Lower leg skin (tissue), 4 donors: ENCODE measurements at regions not wholly inside any gene's neighbourhood (a gene's known extent, or its start where the extent isn't known, plus 50 kb on each side); places are given as distances from the start of the nearest gene placed in this dataset.
"Not testable (repeated sequence)": the region's sequence is repeated elsewhere in the genome, so short reads cannot be mapped to it uniquely, and the experiment has no call there.

Experiments
- DNase-seq, 2 donors: peaks; one replicate each; pipeline ENCODE4 v3.0.0-alpha.2; 2019; ENCODE audit warnings: low spot score in 2 of 2
- H3K4me3 ChIP-seq: fragments of 200-600 bp; sonication (generic); 2 replicates; pipeline ENCODE4 v1.5.1; 2017; ENCODE audit warnings: mild to moderate bottlenecking, low read depth; ENCODE audit not compliant: poor library complexity, severe bottlenecking
- POLR2A ChIP-seq, 2 donors: fragments of 450-650 bp; IDR thresholded peaks; one replicate each; pipeline ENCODE4 v1.6.1; 2016 to 2017; ENCODE audit warnings: antibody characterized with exemption in 2 of 2, mild to moderate bottlenecking in 1 of 2, moderate library complexity in 1 of 2
- WGBS, 2 donors: methylation state at CpG; one replicate each; pipeline ENCODE4 v1.1.5; 2018; 5-methylcytosine and 5-hydroxymethylcytosine counted together
- intact Hi-C: fragments of 100-400 bp; cut with DNase I; formaldehyde crosslinking; loops from one replicate; pipeline ENCODE4 v1.15.0; 2023; ENCODE audit warnings: low total_unique reads
- TF ChIP-seq, protein P1 (sequence below), 3 donors: fragments of 450-650 bp; IDR thresholded peaks; one replicate each; pipeline ENCODE4 v1.5.1; 2016; ENCODE audit warnings: antibody characterized with exemption in 3 of 3, mild to moderate bottlenecking in 3 of 3, moderate library complexity in 2 of 3

DNA sequence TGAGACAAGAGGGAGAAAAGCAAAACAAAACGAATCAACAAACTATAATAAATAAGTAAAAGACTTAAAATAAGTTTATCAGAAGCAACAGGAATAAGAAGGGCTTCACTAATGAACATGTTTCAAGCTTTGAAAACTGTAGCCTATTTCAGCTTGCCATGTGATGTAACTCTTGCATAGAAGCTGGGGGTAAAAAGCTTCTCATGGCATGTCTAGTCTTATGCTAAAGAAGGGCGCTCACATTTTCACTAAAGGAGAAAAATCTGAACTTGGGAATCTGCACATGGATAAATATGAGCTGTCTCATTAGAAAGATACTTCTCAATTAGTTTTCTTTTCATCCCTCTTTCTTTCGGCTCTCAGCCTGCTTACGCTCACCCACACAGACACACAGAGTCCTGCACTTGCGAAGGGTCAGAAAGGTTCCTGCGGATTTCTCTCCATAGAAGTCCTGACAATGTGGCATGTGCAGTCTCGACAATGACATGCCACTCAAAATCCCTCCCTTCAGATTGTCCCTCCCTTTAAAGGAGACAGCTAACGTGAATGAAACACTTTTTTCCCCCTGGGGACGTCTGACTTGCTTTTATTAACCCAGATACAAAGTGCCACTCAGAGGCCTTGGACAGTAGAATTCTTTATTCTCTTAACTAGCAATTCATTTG lies 568.9 kb upstream of the NR2F2 start:
- TF ChIP-seq, protein P1, sequence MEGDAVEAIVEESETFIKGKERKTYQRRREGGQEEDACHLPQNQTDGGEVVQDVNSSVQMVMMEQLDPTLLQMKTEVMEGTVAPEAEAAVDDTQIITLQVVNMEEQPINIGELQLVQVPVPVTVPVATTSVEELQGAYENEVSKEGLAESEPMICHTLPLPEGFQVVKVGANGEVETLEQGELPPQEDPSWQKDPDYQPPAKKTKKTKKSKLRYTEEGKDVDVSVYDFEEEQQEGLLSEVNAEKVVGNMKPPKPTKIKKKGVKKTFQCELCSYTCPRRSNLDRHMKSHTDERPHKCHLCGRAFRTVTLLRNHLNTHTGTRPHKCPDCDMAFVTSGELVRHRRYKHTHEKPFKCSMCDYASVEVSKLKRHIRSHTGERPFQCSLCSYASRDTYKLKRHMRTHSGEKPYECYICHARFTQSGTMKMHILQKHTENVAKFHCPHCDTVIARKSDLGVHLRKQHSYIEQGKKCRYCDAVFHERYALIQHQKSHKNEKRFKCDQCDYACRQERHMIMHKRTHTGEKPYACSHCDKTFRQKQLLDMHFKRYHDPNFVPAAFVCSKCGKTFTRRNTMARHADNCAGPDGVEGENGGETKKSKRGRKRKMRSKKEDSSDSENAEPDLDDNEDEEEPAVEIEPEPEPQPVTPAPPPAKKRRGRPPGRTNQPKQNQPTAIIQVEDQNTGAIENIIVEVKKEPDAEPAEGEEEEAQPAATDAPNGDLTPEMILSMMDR (IDR thresholded peaks at IDR 0.05): no peak
- no peak for TF ChIP-seq POLR2A (IDR thresholded peaks at IDR 0.05)
- DNase-seq: no peak
- no peak overlapping the region for H3K4me3 ChIP-seq
- intact Hi-C loops: no loop called here
- 54 to 55% methylated on average over 9 of the region's 9 CpGs for WGBS, 2 donors

DNA sequence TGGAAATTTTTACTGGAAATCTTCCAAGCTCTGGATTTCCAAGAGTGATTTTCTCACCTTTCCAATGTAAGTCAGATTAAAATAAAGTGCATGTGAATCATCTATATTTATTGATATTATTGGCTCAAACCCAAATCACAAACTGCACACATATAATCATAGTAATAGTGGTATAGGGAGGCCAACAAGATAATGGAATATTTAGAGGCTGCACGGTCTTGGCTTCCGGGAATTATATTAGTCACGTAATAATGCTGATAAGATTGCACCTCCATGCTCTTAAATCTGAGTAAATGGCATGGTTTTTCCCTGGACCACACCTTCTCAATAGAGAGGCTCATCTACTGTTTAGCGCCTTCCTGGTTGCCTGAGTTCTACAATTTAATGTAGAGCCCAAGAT lies 567.1 kb upstream of the NR2F2 start:
- TF ChIP-seq, protein P1 (IDR thresholded peaks at IDR 0.05): no peak
- no peak for TF ChIP-seq POLR2A (IDR thresholded peaks at IDR 0.05)
- no peak for DNase-seq
- intact Hi-C loops: no loop called here
- 80 to 92% methylated on average over 4 of the region's 4 CpGs for WGBS, 2 donors
- no peak overlapping the region for H3K4me3 ChIP-seq

DNA sequence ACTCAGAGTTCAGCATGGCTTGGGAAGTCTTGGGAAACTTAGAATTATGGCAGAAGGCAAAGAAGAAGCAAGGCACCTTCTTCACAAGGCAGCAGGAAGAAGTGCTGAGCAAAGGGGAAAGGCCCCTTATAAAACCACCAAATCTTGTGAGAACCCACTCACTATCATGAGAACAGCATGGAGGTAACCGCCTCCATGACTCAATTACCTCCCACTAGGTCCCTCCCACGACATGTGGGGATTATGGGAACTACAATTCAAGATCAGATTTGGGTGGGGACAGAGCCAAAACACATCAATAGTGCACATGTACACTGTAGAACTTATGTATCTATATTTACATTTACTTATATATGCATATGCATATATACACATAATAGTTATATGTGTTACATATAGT lies 565.3 kb upstream of the NR2F2 start:
- intact Hi-C loops: no loop called here
- WGBS, 2 donors: 73 to 87% methylated on average over 2 of the region's 2 CpGs
- no peak for TF ChIP-seq POLR2A (IDR thresholded peaks at IDR 0.05)
- TF ChIP-seq, protein P1 (IDR thresholded peaks at IDR 0.05): no peak

DNA sequence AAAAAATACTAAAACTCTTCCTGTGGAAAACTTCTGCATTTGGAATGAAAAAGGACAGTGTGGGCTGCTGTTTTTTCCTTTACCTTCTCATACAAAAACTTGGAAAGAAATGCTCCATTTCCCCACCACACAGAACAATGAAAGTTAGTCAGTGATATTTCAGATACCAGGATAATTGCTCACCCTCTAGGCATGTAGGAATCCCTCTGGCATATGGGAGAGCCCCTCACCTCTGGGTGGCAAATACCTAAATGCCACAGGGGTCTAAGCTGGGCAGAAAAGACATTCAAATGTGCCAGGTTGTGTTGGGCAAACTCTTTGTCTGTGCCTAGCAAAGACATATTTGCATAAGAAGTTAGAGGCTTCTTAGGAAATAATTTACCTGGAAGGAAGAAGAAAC lies 560.3 kb upstream of the NR2F2 start:
- intact Hi-C loops: no loop called here
- no peak for TF ChIP-seq POLR2A (IDR thresholded peaks at IDR 0.05)
- TF ChIP-seq, protein P1 (IDR thresholded peaks at IDR 0.05): no peak
- DNase-seq: no peak
- H3K4me3 ChIP-seq: no peak overlapping the region

More for the DNA sequence above, 565.3 kb upstream of the NR2F2 start:
- no peak overlapping the region for H3K4me3 ChIP-seq
- no peak for DNase-seq

DNA sequence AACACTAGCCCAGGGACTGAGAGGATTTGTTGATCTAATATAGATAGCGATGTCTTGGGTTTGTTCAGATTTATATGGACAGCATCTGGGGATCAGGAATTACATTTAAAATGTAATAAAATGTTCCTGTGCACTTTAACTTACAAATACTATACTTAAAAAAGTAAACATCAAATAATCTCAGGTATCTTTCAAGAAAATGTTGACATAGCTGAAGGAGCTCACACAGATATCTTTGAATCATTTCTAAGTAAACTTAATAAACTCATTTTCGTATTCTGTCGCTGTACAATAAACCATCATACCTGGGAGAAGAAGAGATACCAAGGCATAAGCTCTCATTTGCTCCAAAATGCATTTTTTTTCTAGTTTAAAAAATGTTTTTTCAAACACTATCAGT lies 557.5 kb upstream of the NR2F2 start:
- DNase-seq: no peak
- 83 to 85% methylated on average over 3 of the region's 3 CpGs for WGBS, 2 donors
- intact Hi-C loops: no loop called here
- TF ChIP-seq, protein P1 (IDR thresholded peaks at IDR 0.05): no peak
- no peak for TF ChIP-seq POLR2A (IDR thresholded peaks at IDR 0.05)
- no peak overlapping the region for H3K4me3 ChIP-seq

DNA sequence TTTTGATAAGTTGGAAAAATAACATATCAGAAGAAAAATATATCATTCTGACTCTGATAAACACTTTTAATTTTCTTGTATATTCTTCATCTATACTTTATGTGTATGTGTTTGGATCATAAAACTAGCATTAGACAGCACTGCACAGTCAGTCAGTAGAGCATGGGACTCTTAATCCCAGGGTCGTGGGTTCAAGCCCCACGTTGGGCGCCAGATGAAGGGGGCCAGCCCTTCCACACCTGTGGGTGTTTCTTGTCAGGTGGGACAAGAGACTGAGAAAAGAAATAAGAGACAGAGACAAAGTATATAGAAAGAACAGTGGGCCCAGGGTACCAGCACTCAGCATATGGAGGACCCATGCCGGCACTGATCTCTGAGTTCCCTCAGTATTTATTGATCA lies 546.0 kb upstream of the NR2F2 start:
- no peak overlapping the region for H3K4me3 ChIP-seq
- no peak for TF ChIP-seq POLR2A (IDR thresholded peaks at IDR 0.05)
- TF ChIP-seq, protein P1 (IDR thresholded peaks at IDR 0.05): no peak
- WGBS, 2 donors: 90 to 92% methylated on average over 4 of the region's 4 CpGs
- intact Hi-C loops: no loop called here
- DNase-seq: no peak

DNA sequence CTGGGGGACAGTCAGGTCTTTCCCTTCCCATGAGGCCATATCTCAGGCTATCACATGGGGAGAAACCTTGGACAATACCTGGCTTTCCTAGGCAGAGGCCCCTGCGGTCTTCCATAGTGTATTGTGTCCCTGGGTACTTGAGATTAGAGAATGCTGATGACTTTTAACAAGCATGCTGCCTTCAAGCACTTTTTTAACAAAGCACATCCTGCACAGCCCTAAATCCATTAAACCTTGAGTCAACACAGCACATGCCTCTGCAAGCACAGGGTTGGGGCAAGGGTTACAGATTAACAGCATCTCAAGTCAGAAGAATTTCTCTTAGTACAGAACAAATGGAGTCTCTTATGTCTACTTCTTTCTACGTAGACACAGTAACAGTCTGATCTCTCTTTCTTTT lies 545.2 kb upstream of the NR2F2 start:
- H3K4me3 ChIP-seq, DNase-seq, intact Hi-C loops: not testable (repeated sequence)
- WGBS, 2 donors: 86 to 98% methylated on average over 2 of the region's 2 CpGs
